Panc1 (cell line): ENCODE measurements at regions not wholly inside any gene's neighbourhood (a gene's known extent, or its start where the extent isn't known, plus 50 kb on each side); places are given as distances from the start of the nearest gene placed in this dataset.

Experiments
- CTCF ChIP-seq: fragments of 450-650 bp; IDR thresholded peaks from 2 replicates; pipeline ENCODE4 v1.5.1; 2017; ENCODE audit warnings: mild to moderate bottlenecking
- POLR2AphosphoS5 ChIP-seq: IDR thresholded peaks from 2 replicates; pipeline ENCODE4 v1.6.1; 2012; ENCODE audit warnings: mild to moderate bottlenecking, low read depth, low read length, moderate library complexity
- REST ChIP-seq, 2 experiments: IDR thresholded peaks; 2 replicates each; pipeline ENCODE4 v1.6.1; 2011 to 2012; ENCODE audit warnings: low read depth in 2 of 2, control low read depth in 1 of 2, low read length in 1 of 2, mild to moderate bottlenecking in 1 of 2, moderate library complexity in 1 of 2; ENCODE audit not compliant: insufficient read depth in 1 of 2
- SIN3A ChIP-seq: IDR thresholded peaks from 2 replicates; pipeline ENCODE4 v1.6.1; 2012; ENCODE audit warnings: low read depth, mild to moderate bottlenecking, low read length, moderate library complexity, borderline replicate concordance; ENCODE audit not compliant: insufficient read depth
- TCF7L2 ChIP-seq: IDR thresholded peaks from 2 replicates; pipeline ENCODE4 v1.6.1; 2011; ENCODE audit warnings: mild to moderate bottlenecking, low read depth, low read length, inconsistent platforms

GRCh38 chr12:11549119-11549518, 100.4 kb upstream of the ETV6 start:
- no peak for TF ChIP-seq CTCF
- TF ChIP-seq TCF7L2 = no peak
- no peak for TF ChIP-seq POLR2AphosphoS5
- TF ChIP-seq REST (IDR thresholded peaks at IDR 0.05; ENCODE audit: insufficient read depth in 1 of 2, low read depth in 2 of 2, low read length in 1 of 2) = no peak
- TF ChIP-seq SIN3A = no peak
